ENCODE measurements at regions not wholly inside any gene's neighbourhood (a gene's known extent, or its start where the extent isn't known, plus 50 kb on each side); places are given as distances from the start of the nearest gene placed in this dataset.
"Not testable (repeated sequence)": the region's sequence is repeated elsewhere in the genome, so short reads cannot be mapped to it uniquely, and the experiment has no call there.

DNA sequence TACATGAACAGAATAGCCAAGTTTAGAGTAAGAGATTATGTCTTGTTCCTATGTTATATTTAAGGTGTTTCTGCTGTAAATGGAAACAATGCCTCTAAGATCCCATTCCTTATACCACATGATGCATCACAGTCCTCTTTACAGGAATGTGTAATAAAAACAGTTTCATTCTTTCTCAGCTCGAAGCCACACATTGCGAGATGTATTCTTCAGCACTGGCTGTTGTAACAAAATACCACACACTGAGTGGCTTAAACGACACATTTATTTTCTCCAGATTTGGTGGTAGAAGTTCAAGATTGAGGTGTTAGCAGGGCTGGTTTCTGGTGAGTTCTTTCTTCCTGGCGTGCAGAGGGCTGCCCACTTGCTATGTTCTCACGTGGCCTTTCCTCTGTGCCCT is 246.2 kb downstream of the SOCS6 start:
- 78 to 83% methylated on average over 5 of the region's 5 CpGs for WGBS, 2 donors
- H3K4me3 ChIP-seq (ENCODE audit: low read depth, poor library complexity, severe bottlenecking): no peak overlapping the region
- no peak for DNase-seq (ENCODE audit: low spot score in 2 of 2)
- intact Hi-C loops (cut with DNase I; ENCODE audit: low total_unique reads): no loop called here
- TF ChIP-seq CTCF (IDR thresholded peaks at IDR 0.05): no peak
- no peak for TF ChIP-seq POLR2A (IDR thresholded peaks at IDR 0.05)

- DNase-seq (ENCODE audit: low spot score in 2 of 2); H3K4me3 ChIP-seq (ENCODE audit: low read depth, poor library complexity, severe bottlenecking); intact Hi-C loops (cut with DNase I; ENCODE audit: low total_unique reads): not testable (repeated sequence)
- WGBS, 2 donors: 91 to 92% methylated on average over 1 of the region's 1 CpG
These were observed 236.5 kb downstream of the SOCS6 start for GRCh38 chr18:70525322-70525721.

- no peak for DNase-seq (ENCODE audit: low spot score in 2 of 2)
- no peak overlapping the region for H3K4me3 ChIP-seq (ENCODE audit: low read depth, poor library complexity, severe bottlenecking)
- WGBS, 2 donors: 74 to 84% methylated on average over 3 of the region's 3 CpGs
- TF ChIP-seq CTCF (IDR thresholded peaks at IDR 0.05): no peak
- no peak for TF ChIP-seq POLR2A (IDR thresholded peaks at IDR 0.05)
- intact Hi-C loops (cut with DNase I; ENCODE audit: low total_unique reads): no loop called here
These were observed 234.9 kb downstream of the SOCS6 start for GRCh38 chr18:70523792-70524182.

DNA sequence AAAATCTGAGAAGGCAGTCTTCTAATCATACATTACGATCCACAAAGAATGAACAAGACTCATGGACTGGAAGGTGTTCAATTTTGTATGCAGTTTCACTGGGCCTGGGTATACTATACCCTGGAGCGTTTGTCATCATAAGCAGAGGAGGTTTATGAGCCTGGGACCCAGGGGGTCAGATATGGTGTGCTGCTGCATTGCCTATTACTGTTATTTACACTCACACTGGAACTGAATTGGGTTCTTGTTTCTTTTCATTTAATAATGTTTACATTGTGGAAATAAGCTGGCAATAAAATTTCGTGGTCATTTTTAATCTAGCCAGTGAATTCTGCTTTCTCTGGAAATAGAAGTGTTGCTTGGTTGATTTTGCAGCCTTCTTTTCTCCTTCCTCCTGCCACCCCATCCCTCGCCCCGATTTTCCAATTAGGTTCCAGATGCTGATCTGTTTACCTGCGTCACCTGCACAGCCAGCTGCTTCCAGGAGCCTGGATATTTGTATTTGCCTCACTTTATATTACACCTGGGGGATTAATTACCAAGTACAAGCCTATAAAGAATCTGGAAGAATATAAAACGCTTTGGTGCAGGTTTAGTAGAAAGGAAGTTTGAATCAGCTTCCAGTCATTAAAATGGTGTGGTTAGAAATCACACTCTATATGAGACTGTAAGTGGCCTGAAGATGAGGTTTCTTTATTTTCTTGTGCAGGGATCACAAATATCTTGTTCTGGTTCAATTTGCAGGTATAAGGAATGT is 234.4 kb downstream of the SOCS6 start:
- TF ChIP-seq CTCF (IDR thresholded peaks at IDR 0.05) (no peak), POLR2A (IDR thresholded peaks at IDR 0.05) (no peak)
- WGBS, 2 donors: 57 to 61% methylated on average over 7 of the region's 7 CpGs
- no peak overlapping the region for H3K4me3 ChIP-seq (ENCODE audit: low read depth, poor library complexity, severe bottlenecking)
- intact Hi-C loops (cut with DNase I; ENCODE audit: low total_unique reads): no loop called here
- DNase-seq (ENCODE audit: low spot score in 2 of 2): no peak

DNA sequence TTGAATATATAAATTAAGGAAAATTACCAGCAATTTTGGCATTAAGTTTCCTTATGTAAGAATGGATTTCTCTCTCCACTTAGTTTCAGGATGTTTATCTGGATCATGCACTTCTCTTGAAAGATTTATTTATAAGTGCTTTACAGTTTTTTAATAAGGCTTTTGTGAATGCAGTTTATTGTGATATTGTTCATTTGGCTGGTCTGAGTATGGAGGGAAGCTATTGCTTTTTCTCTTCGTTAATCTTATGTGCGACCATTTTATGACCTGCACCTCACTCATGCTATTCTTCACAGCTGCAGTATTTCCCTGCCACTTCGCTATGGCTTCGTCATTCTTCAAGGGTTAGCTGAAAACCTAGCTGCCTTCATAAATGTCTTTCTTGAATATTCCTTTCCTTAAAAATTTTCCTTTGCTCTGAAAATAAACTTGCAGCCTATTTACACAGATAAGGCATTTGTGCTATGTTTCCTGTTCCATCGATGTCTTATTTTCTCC is 233.4 kb downstream of the SOCS6 start:
- TF ChIP-seq CTCF (IDR thresholded peaks at IDR 0.05) (no peak), POLR2A (IDR thresholded peaks at IDR 0.05) (no peak)
- H3K4me3 ChIP-seq (ENCODE audit: low read depth, poor library complexity, severe bottlenecking): no peak overlapping the region
- WGBS, 2 donors: 61 to 73% methylated on average over 5 of the region's 5 CpGs
- no peak for DNase-seq (ENCODE audit: low spot score in 2 of 2)
- intact Hi-C loops (cut with DNase I; ENCODE audit: low total_unique reads): no loop called here

- TF ChIP-seq POLR2A (IDR thresholded peaks at IDR 0.05): no peak
- H3K4me3 ChIP-seq (ENCODE audit: low read depth, poor library complexity, severe bottlenecking): no peak overlapping the region
- intact Hi-C loops (cut with DNase I; ENCODE audit: low total_unique reads): no loop called here
- no peak for DNase-seq (ENCODE audit: low spot score in 2 of 2)
- WGBS, 2 donors: 44 to 64% methylated on average over 1 of the region's 1 CpG
These were observed 232.0 kb downstream of the SOCS6 start for GRCh38 chr18:70520867-70521266.
